Pancreas (tissue), 10 donors: ENCODE measurements at regions not wholly inside any gene's neighbourhood (a gene's known extent, or its start where the extent isn't known, plus 50 kb on each side); places are given as distances from the start of the nearest gene placed in this dataset.

Experiments
- ATAC-seq, 4 donors: fragments of 200-7000 bp; cut with Tn5 transposase; one replicate each; pipeline versions ENCODE4 v1.8.0 to v1.9.1; 2020; ENCODE audit warnings: mild to moderate bottlenecking in 4 of 4, moderate library complexity in 4 of 4
- DNase-seq, 6 donors: peaks; one replicate each; pipeline ENCODE4 v3.0.0-alpha.2; 2020
- FAIRE-seq: peaks from 2 replicates; lab custom pipeline; 2012; peaks lifted over from hg19 to GRCh38; lab: Jason Lieb, UNC
- H3K27ac ChIP-seq, 4 donors: fragments of 200-600 bp; sonication (generic); 1 replicate in 3 of 4; 2 replicates in 1 of 4; pipeline versions ENCODE4 v1.5.0 to v1.8.0; 2020
- H3K27me3 ChIP-seq, 4 donors: fragments of 200-600 bp; one replicate each; pipeline ENCODE4 v1.8.0; 2021
- H3K36me3 ChIP-seq, 3 donors: fragments of 200-600 bp; sonication (generic) in 1 of 3; one replicate each; pipeline versions ENCODE4 v1.5.0 to v1.8.0; 2020 to 2021
- H3K4me1 ChIP-seq, 3 donors: fragments of 200-600 bp; one replicate each; pipeline ENCODE4 v1.8.0; 2021
- H3K4me3 ChIP-seq, 4 donors: fragments of 200-600 bp; sonication (generic) in 2 of 4; one replicate each; pipeline versions ENCODE4 v1.5.0 to v1.8.0; 2020 to 2021
- H3K9me3 ChIP-seq, 4 donors: fragments of 200-600 bp; one replicate each; pipeline ENCODE4 v1.8.0; 2021
- CTCF ChIP-seq, 4 donors: fragments of 200-600 bp; sonication (generic) in 3 of 4; IDR thresholded peaks; one replicate each; pipeline versions ENCODE4 v1.5.0 to v1.8.0; 2021; ENCODE audit warnings: antibody characterized with exemption in 4 of 4
- WGBS, 2 donors: extraction: QIAGEN DNeasy Blood & Tissue Kit; methylation state at CpG; one replicate each; pipeline ENCODE4 v1.1.7; 2013; 5-methylcytosine and 5-hydroxymethylcytosine counted together
- intact Hi-C, 3 donors: fragments of 100-400 bp; cut with DNase I; formaldehyde crosslinking; loops; one replicate each; pipeline versions ENCODE4 v1.11.1 to v1.14.2; 2022
- donor health status: healthy with polysubstance abuse.
- donor health status: DM: no; HTN: no; CAD: no; lungs with moderate emphysema.
- donor health status: DM: no; HTN: no; CAD: no.
- donor health status: control.
- donor health status: control.
- donor health status: Bipolar disorder and iron deficiency.
- donor health status: DM: yes; HTN: yes; CAD: no.
- donor health status: DM: no; HTN: no; CAD: no.
- donor health status: DM: no; HTN: no; CAD: no.
- donor health status: DM: yes; HTN: yes; CAD: no.

GRCh38 chr3:94778814-94779494 lies 716.1 kb downstream of the NSUN3 start:
- 92 to 96% methylated on average over 4 of the region's 4 CpGs for WGBS, 2 donors
- Histone ChIP-seq H3K27ac (no peak overlapping the region), H3K4me1 (peaks cover 0 to 8% (median 5%) of the 10 kb centered on the region in 3 donors), H3K9me3 (no peaks in the 10 kb centered on the region), H3K4me3 (no peak overlapping the region), H3K27me3 (no peaks in the 10 kb centered on the region), H3K36me3 (no peaks in the 10 kb centered on the region)
- no peak for TF ChIP-seq CTCF (IDR thresholded peaks at IDR 0.05)
- no peak for DNase-seq
- no peak for FAIRE-seq
- no peak for ATAC-seq
- intact Hi-C loops: no loop called here

GRCh38 chr3:94779699-94780098 lies 716.8 kb downstream of the NSUN3 start:
- FAIRE-seq (no peak), DNase-seq (no peak), ATAC-seq (no peak)
- Histone ChIP-seq H3K27me3 (no peaks in the 10 kb centered on the region), H3K4me1 (peaks cover 0 to 8% (median 5%) of the 10 kb centered on the region in 3 donors), H3K9me3 (no peaks in the 10 kb centered on the region), H3K4me3 (no peak overlapping the region), H3K27ac (no peak overlapping the region), H3K36me3 (no peaks in the 10 kb centered on the region)
- WGBS, 2 donors: 73 to 79% methylated on average over 1 of the region's 1 CpG
- no peak for TF ChIP-seq CTCF (IDR thresholded peaks at IDR 0.05)
- intact Hi-C loops: no loop called here

GRCh38 chr3:94784274-94784673 lies 721.4 kb downstream of the NSUN3 start:
- WGBS, 2 donors: 77 to 94% methylated on average over 4 of the region's 4 CpGs
- H3K4me3 ChIP-seq: no peak overlapping the region
- FAIRE-seq: no peak
- no peaks in the 10 kb centered on the region for H3K36me3 ChIP-seq
- intact Hi-C loops: no loop called here
- no peaks in the 10 kb centered on the region for H3K27me3 ChIP-seq
- no peaks in the 10 kb centered on the region for H3K4me1 ChIP-seq
- no peak for ATAC-seq
- no peaks in the 10 kb centered on the region for H3K9me3 ChIP-seq
- DNase-seq: no peak
- no peak overlapping the region for H3K27ac ChIP-seq
- TF ChIP-seq CTCF (IDR thresholded peaks at IDR 0.05): no peak

- no peak for DNase-seq
- H3K4me3 ChIP-seq: no peak overlapping the region
- TF ChIP-seq CTCF (IDR thresholded peaks at IDR 0.05): no peak
- no peaks in the 10 kb centered on the region for H3K27me3 ChIP-seq
- no peak for FAIRE-seq
- H3K36me3 ChIP-seq: no peaks in the 10 kb centered on the region
- no peaks in the 10 kb centered on the region for H3K9me3 ChIP-seq
- 82 to 83% methylated on average over 5 of the region's 5 CpGs for WGBS, 2 donors
- no peak overlapping the region for H3K27ac ChIP-seq
- intact Hi-C loops: no loop called here
- ATAC-seq: no peak
- H3K4me1 ChIP-seq: no peaks in the 10 kb centered on the region
Observed at GRCh38 chr3:94787066-94787465, 724.2 kb downstream of the NSUN3 start.

DNA sequence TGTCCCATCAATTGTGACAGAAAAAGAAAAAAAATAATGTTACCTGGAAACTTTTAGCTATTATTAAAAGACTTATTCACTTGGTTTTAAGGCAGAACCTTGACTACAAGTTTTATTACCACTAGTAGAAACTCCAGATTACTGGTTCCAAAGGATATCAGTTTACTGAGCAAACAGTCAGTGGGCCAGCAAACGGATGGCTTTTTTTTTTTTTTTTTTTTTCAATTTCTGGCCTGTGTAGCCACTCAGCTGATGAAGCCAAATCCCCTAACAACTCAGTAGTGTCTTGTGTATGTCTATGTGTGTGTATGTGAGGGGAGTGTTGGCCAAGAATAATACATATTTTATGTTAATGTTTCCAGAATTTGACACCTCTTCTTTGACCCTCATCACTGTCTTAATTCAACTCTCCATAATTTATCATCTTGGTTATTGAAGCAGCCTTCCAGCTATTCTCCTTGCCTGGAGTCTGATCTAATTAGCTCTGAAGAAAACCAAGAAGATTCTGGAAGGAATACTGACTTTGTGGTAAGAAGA lies 724.9 kb downstream of the NSUN3 start:
- WGBS, 2 donors: 8 to 18% methylated on average over 1 of the region's 1 CpG
- Histone ChIP-seq H3K4me3 (no peak overlapping the region), H3K27ac (no peak overlapping the region), H3K27me3 (no peaks in the 10 kb centered on the region), H3K36me3 (no peaks in the 10 kb centered on the region), H3K9me3 (no peaks in the 10 kb centered on the region), H3K4me1 (no peaks in the 10 kb centered on the region)
- FAIRE-seq (no peak), DNase-seq (no peak), ATAC-seq (peak; percentile 40 to 69 (median 62))
- intact Hi-C loops: no loop called here
- TF ChIP-seq CTCF (IDR thresholded peaks at IDR 0.05): no peak
